Activated CD4-positive, alpha-beta T cell treated with anti-CD3 and anti-CD28 coated beads, Interleukin-2, amount 50 U/mL, for 24 hours (primary cell): ENCODE measurements at regions not wholly inside any gene's neighbourhood (a gene's known extent, or its start where the extent isn't known, plus 50 kb on each side); places are given as distances from the start of the nearest gene placed in this dataset.

Experiments
- DNase-seq, 2 donors: peaks; one replicate each; pipeline ENCODE4 v3.0.0-alpha.2; 2020; ENCODE audit warnings: low read depth in 1 of 2, low spot score in 1 of 2

DNA sequence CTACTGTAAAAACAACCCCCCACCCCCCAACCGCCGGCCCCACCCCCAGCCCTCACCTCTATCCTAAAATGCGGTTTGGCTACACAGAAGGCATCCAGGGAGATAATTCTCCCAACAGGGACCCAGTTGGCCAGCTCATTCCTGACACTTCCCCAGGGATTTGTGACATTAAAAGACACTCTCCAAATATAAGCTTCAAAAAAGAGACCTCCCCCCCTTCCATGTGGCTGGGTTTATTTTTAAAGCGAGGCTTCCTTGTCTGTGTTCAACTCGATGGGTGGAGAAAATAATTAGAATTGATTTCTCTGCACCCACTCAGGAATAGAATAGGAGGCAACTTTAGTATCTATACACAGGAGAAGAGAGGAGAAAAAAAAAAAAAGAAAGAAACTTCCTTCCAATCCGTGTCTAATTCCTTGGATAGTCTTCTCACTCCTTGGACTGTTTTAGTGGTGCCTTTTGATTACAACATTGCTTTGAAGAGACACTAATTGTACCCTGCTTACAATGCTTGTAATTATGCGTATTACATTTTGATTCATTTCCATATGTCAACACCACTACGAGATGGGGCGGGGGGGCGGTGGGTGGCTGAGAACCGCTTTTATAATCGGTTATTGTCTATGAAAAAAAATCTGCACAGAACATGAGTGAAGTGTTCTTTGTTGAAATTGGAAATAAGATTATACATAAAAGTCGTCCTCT is 500.4 kb downstream of the MIAT start:
- DNase-seq = no peak

GRCh38 chr22:27159016-27159415 is 501.6 kb downstream of the MIAT start:
- DNase-seq = no peak

DNA sequence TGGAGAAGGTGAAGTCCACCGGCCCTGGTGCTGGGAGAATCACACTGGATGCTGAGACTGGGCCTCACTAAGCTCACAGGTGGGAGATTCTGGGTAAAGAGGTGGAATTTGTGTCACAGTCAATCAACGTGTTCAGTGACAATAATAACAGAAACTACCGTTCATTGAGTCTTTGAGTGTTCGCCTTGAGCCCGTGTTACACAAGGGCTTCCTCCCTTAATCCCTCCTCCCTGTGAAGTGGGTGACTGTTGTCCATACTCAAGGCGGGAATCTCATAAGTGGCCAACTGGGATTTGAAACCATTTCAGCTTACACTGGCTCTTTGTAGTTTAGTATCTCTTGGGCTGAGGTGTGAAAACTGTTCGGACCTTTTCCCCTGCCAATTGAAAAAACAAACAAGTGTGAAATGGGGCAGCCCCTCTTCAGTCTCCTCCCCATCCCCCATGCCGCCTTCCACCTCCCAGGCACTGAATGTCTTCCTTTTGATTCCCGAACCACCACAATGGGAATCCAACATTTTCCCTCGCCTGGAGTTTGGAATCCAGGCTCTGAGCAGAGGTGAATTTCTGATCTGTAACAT is 502.4 kb downstream of the MIAT start:
- no peak for DNase-seq

DNA sequence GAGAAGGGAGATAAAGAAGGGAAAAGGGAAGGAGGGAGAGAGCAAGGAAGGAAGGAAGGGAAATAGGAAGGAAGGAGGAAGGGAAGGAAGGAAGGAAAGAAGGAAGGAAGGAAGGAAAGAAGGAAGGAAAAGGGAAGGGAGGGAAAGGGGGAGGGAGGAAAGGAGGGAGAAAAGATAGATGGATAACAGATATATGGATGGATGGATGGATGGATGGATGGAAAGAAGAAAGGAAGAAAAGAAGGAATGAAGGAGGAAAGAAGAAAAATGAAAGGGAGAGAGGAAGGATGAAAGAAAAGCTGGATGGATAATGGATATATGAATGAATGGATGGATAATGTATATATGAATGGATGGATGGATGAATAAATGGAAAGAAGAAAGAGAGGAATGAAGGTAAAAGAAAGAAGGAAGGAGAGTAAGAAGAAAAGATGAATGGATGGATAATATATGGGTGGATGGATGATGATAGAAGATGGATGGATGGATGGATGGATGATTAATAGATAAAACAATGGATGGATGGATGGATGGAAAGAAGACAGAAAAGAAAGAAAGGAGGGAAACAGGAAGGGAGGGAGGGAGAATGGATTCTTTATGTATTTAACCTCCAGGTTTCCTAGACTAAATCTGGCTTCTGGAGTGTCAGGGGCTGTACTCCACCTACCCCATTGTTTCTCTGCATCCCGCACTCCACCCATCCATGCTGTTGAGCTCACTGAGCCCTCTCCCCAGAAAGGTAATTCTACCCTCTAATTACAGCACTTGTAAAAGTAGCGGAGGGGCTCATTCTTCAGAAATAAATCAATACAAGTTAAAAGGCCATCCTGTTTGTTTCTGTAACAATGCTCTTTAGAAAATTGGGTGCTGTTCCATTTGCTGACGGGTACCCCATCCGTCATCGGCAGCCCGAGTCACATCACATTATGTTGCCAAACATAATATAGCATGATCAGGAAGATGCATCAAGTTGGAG is 506.1 kb downstream of the MIAT start:
- DNase-seq = no peak

DNA sequence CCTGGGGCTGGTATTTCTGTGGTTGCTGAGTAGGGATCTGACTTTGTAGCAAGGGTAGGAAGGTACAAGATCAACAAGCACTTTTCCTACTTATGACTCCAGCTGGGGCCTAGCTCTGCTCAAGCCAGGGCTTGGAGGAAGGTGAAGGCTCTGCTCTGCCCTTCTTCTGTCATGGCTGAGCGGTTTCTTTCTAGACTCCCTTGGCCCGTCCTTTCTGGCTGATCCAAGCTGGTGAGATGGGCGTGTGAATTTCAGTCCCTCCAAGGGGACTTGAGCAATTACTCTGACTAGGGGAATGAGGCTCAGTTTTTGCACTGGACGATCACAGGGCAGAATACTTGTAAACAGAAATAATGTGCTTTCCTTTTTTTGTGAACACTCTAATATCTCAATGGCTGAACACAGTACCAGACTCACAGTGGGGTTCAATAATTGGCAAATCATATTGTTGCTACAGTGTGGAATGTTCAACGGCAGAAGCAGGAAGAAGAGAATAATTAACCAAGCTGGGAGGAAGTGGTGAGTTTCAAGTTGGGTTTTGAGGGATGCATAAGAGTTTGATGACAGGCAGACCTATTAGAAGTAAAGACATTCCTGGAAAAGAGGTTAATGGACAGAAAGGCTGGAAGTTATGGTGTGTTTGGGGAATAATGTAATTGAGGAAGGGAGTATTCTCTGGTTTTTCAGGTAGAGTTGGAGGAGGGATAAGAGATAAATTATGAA is 507.6 kb downstream of the MIAT start:
- no peak for DNase-seq

DNA sequence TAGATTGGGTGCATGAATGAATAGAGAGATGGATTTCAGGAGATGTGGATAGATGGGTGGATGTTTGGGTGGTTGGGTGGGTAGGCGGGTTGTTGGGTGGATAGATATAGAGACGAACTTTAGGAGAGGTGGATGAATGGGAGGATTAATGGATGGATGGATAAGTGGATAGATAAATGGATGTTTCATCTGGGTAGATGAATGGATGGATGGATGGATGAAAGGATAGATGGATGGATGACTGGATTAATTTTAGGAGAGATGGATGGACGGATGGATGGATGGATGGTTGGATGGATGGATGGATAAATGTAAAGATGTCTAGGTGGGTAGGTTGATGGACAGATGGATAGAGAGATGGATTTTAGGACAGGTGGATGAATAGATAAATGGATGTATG is 511.3 kb downstream of the MIAT start:
- no peak for DNase-seq

GRCh38 chr22:27170491-27170890 is 513.1 kb downstream of the MIAT start:
- DNase-seq = no peak

DNA sequence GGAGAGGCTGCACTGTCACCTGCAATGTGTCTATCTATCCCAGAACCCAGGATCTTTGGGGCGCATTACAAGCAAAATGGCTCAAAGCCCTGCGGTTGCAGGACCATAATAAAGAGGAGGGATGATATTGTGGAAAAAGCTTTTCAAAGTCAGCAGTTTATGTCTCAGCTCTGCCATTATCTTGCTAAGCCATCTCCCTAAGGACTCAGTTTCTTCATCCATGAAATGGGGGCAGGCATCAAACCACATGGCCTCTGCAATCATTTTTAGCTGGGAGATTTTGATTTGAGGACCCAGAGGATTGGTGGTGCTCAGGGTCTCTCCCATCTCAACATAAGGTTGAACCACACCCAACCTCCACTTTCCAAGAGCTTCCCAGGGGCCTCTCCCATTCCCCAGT is 513.8 kb downstream of the MIAT start:
- no peak for DNase-seq

- no peak for DNase-seq
These were observed 516.1 kb downstream of the MIAT start for GRCh38 chr22:27173530-27173929.

- no peak for DNase-seq
These were observed 517.8 kb downstream of the MIAT start for GRCh38 chr22:27175021-27175838.

DNA sequence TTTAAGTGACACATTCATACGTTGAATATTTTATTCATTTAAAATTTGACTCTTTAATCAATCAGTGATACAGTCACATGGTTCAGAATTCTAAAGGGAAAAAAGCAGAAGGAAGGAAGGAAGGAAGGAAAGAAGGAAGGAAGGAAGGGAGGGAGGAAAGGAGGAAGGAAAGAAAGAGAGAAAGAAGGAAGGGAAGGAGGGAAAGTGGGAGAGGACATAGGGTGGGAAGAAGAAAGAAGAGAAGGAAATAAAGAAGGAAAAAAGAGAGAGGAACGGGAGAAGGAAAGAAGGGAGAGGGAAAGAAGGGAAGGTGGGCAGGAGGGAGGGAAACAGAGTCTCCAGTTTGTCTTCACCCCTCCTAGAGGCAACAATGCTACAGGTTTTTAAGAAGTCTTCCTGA is 518.6 kb downstream of the MIAT start:
- no peak for DNase-seq

DNA sequence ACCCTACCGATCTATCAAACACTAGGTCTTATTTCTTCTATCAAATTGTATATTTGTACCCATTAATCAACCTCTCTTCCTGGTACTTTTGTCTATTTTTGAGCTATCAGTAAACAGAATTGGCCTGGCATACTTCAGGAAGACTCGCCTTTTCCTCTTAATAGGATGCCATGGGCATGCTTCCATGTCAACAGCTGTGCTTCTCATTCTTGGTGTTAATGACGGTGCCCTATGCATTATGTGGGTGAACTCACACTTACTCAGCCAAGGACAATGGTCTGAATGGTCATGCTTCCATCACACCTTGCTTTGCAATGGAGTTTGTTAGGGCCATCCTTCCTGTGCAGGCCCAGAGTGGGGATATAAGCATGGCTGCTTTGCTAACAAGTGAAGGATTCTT is 521.8 kb downstream of the MIAT start:
- DNase-seq = no peak

- DNase-seq = no peak
These were observed 524.1 kb downstream of the MIAT start for GRCh38 chr22:27181537-27181936.

DNA sequence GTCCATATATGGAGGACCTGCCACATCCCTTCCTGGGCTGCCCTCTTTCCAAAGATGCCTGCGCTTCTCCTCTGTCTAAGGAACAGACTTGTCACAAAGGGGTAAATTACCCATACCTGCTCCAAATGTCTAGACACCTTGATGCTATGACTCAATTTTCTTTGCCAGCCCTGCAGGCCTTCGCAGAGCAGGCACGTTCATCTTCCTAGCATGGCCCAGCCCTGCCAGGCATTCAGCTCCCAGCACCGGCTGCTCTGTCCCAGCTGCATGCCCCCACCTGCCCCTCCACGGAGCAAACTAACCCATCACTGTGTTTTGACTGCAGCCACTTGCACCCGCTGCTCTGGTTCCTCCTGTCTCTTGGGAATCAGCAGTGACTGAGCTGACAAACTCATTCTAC is 526.1 kb downstream of the MIAT start:
- DNase-seq = no peak

GRCh38 chr22:27185099-27185709 is 527.8 kb downstream of the MIAT start:
- no peak for DNase-seq

DNA sequence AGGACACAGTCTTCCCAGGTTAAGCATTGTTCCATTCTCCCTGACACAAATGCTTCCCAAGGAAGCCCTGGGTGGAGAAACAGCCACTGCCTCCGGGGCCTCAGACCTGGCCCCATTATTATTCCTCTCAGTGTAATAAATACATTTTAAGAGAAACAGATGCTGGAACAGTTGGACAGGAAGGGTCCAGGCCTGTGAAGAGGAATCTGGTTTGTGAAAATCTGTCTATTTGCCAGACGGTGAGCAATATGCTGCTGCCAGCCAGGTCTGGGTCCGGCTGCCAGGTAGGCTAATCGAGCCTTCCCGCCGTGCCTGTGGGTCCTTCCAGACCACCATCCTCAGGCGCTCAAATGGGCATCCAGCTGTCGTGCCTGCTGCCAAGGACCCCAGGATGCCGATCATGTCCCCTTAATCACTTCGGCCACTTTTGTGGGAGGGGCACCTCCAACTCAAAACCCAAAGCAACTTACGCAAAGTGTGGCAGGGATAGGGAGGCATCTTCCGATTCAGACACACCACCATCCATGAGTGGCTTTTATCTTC is 528.4 kb downstream of the MIAT start:
- DNase-seq = no peak

DNA sequence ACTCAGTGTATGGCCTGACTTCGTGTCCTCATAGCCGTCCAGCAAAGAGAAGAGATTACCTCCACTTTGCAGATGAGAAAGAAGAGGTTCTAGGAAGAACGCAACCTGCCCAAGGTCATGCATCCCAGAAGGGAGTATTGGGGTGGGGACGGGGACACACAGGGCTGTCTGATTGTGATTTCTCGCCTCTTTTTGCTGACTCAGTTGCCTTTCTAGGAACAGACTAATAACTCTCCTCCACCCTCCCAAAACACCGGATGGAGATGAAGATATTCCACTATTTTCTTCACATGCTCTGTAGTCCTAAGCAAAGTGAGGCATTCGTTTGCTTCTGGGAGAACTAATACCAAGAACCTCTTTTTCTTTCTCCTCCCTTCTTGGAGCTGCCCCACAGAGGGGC is 529.3 kb downstream of the MIAT start:
- no peak for DNase-seq

DNA sequence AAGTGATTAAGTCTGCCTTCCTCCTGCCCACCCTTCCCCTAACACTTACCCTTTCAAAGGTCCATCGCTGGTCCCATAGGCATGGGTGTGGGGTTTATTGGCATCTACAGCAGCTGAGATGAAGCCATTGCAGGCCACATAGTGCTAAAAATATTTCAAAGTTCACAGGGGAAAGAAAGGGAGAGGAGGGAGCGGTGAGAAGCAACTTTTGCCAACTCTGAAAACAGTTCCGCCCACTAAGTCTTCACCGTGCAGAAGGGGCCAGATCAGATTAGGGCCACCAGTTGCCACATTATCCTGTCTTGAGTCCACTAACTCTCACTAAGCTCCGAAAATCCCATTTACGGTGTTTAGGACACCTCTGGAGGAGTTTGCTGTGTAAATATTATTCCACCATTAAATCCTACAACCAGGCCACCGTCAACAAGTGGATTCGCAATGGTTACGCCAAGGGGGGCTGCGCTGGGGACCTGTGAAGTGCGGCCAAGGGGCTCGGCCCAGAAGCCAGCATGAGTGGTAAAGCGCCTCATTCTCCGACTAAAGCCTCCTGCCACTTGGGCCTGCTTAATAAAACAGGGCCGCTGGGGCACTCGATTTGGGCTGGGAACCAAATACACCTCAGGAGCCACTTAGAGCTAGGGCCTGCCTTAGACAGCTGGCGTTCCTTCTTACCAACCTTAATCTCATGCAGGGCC is 534.9 kb downstream of the MIAT start:
- DNase-seq = no peak

DNA sequence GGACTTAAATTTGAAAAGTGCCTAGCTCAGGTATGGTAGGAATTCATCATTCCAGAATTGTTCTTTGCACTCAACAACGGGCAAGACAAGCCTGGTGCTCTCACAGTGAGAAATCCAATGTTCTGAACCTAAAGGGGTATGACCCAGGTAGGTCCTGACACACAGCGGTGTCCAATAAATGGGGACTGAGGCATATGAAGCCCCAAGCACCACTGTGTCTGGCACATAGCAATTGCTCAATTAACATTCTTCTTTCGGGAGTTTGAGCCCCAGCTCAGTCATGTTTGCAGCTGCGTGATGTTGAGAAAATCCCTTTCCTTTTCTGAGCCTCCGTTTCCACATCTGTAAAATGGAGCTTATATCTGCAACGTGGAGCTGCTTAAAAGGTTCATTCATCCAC is 535.8 kb downstream of the MIAT start:
- DNase-seq = no peak
